Epithelial cell of esophagus (primary cell): ENCODE measurements at regions not wholly inside any gene's neighbourhood (a gene's known extent, or its start where the extent isn't known, plus 50 kb on each side); places are given as distances from the start of the nearest gene placed in this dataset.

Experiments
- DNase-seq: peaks from one replicate; pipeline ENCODE4 v3.0.0; 2010; ENCODE audit warnings: low read depth
- H3K4me3 ChIP-seq: 2 replicates; pipeline ENCODE4 v1.5.1; 2011; ENCODE audit warnings: mild to moderate bottlenecking, low read length, control low read depth
- TF ChIP-seq, protein P1 (sequence below): IDR thresholded peaks from 2 replicates; pipeline ENCODE4 v1.5.1; 2011; ENCODE audit warnings: low read depth, mild to moderate bottlenecking, low read length, control low read depth, inconsistent platforms; ENCODE audit not compliant: insufficient read depth; ENCODE audit errors: missing control alignments

DNA sequence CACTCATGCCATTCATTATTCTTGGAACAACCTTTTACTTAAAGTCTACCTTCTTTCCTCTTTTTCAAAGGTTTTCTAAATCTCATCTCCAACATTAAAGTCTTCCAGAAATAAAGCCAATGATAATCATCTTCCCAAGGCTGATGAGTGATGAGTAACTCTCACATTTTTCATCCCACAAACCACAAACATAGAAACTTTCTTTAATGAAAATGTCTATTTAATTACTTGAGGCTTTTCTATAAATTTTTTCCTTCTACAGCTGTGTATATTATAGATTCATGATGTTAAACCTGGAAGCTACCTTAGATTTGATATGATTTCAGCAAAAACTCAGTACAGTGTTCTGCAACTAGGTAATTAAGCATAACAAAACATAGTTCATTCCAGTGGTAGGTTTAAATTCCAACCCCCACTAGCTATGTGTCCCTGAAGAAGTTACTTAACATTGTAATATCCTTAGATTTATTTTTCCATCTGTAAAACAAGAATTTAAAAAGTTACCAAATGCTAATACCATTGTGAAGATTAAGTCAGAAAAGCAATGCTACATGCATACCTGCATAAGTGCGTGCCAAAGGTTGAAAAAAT, 845.4 kb downstream of the KCNA4 start:
- no peak for DNase-seq
- TF ChIP-seq, protein P1, sequence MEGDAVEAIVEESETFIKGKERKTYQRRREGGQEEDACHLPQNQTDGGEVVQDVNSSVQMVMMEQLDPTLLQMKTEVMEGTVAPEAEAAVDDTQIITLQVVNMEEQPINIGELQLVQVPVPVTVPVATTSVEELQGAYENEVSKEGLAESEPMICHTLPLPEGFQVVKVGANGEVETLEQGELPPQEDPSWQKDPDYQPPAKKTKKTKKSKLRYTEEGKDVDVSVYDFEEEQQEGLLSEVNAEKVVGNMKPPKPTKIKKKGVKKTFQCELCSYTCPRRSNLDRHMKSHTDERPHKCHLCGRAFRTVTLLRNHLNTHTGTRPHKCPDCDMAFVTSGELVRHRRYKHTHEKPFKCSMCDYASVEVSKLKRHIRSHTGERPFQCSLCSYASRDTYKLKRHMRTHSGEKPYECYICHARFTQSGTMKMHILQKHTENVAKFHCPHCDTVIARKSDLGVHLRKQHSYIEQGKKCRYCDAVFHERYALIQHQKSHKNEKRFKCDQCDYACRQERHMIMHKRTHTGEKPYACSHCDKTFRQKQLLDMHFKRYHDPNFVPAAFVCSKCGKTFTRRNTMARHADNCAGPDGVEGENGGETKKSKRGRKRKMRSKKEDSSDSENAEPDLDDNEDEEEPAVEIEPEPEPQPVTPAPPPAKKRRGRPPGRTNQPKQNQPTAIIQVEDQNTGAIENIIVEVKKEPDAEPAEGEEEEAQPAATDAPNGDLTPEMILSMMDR, result no peak
- H3K4me3 ChIP-seq, result no peak overlapping the region

DNA sequence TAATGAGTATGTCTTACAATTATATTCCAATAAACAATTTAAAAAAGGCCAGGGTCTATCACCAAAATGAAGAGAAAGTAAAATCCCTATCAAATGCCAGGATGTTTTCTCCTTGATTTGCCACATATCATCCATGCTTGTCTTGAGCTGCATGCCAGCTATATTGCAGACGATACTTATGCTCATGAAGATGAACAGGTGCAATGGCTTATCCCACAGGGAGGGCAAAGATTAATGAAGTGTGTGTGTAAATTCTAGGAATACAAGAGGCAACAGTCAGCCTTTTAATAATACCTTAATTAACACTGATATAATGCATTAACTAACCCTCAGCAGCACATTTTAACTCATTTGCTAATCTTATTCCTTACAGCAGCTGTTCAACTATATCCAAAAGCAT, 850.5 kb downstream of the KCNA4 start:
- no peak for DNase-seq
- no peak overlapping the region for H3K4me3 ChIP-seq
- TF ChIP-seq, protein P1, result no peak

DNA sequence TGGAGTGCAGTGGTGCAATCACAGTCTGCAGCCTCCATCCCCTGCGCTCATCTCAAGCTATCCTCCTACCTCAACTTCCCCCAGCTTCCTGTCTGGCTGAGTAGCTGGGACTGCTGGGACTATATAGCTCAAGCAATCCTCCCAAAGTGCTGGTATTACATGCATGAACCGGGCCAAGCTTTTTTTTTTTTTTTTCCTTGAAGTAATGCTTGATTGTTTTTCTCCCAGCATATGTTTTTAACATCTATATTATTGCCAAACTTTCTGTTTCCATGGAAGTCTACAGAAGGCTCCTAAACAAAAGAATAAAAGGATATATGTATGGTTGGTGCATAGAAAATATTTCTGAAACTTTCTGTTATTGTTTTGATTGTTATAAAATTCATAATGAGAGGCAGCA, 853.6 kb downstream of the KCNA4 start:
- DNase-seq, result no peak
- TF ChIP-seq, protein P1, result no peak

DNA sequence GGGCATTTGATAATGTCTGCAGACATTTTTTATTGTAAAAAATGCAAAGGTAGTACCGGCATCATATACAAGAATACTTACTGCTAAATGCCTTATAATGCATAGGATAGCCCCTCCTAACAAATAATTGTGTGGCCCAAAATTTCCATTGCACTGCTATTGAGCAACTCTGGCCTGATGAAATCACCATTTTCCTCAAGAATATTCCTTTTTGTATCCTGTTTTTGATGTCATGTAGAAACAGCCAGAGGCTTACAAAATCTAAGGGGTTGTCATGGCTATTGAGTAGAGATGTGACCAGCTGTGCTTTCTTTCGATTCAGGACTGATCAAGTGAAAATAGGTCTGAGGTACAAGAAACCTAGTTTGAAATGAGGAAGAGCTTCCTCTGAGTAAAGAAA, 854.3 kb downstream of the KCNA4 start:
- DNase-seq, result no peak
- H3K4me3 ChIP-seq, result no peak overlapping the region
- TF ChIP-seq, protein P1, result no peak

More for the DNA sequence above, 853.6 kb downstream of the KCNA4 start:
- no peak overlapping the region for H3K4me3 ChIP-seq

DNA sequence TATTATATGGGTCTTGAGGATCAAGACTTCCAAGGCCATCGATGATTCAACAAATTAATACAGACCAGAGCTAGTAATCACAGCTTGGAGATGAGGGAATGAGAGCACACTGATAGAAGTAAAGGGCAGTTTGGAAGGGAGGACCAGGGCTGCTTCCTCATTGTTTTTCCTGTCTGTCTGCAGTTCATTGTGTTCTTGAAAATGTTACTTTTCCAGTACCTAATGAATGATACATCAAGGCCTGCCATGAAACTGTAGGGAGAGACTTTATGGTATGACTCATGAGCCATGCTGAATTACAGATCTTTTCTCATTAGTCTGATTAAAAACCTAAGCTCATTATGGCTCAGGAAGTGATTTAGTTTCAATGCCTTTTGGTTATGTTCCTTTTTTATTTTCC, 855.6 kb downstream of the KCNA4 start:
- DNase-seq, result peak; percentile 71
- TF ChIP-seq, protein P1, result no peak
- no peak overlapping the region for H3K4me3 ChIP-seq

DNA sequence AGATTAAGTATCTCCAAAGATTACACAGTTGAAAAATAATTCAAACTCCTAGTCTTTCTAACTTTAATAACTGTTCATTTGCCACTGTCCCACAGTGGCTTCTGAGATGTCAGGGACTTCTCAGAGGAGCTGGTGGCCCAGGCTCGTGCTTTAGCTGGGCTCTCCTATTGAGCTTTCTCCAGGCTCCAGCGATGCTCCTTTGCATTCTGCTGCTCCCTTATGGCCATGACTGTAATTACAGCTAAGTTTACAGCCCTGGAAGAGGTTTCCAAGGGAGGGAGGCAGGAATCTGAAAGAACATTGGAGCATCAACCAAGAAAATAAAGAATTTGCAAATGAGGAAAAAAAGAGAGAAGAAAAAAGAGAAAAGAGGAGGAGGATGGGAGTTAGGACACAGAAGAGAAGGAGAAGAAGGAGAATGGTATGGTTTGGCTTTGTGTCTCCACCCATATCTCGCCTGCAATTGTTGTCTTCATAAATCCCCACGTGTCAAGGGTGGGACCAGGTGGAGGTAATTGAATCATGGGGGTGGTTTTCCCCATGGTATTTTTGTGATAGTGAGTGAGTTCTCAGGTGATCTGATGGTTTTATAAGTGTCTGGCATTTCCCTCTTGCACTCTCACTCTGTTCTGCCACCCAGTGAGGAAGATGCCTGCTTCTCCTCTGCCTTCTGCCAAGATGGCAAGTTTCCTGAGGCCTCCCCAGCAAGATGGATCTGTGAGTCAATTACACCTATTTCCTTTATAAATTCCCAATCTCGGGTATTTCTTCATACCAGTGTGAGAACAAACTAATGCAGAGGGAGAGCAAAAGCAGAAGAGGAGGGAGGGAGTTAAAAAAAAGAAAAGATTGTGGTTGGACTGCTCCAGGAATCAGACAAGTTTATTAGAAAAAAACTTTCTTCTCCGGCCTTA, 857.0 kb downstream of the KCNA4 start:
- no peak overlapping the region for H3K4me3 ChIP-seq
- DNase-seq, result peak; percentile 72
- TF ChIP-seq, protein P1, result peak; percentile 87
